IPS DF 6.9 (cell line): ENCODE measurements at regions not wholly inside any gene's neighbourhood (a gene's known extent, or its start where the extent isn't known, plus 50 kb on each side); places are given as distances from the start of the nearest gene placed in this dataset.

Experiments used
- DNase-seq: peaks from one replicate; pipeline ENCODE4 v3.0.0-alpha.2; 2013; ENCODE audit warnings: low read depth, low spot score
- H3K27ac ChIP-seq: one replicate; pipeline ENCODE4 v1.5.1; 2013; ENCODE audit warnings: low read length, control low read depth
- H3K27me3 ChIP-seq: 2 replicates; pipeline ENCODE4 v1.6.1; 2013; ENCODE audit warnings: mild to moderate bottlenecking, low read length; ENCODE audit not compliant: control insufficient read depth, insufficient read depth
- H3K36me3 ChIP-seq: 2 replicates; pipeline ENCODE4 v1.6.1; 2013; ENCODE audit warnings: low read length; ENCODE audit not compliant: control insufficient read depth, insufficient read depth
- H3K4me1 ChIP-seq: 2 replicates; pipeline ENCODE4 v1.6.1; 2013; ENCODE audit warnings: low read length; ENCODE audit not compliant: control insufficient read depth, insufficient read depth
- H3K4me3 ChIP-seq: 2 replicates; pipeline ENCODE4 v1.5.1; 2013; ENCODE audit warnings: mild to moderate bottlenecking, low read length
- H3K9me3 ChIP-seq: 2 replicates; pipeline ENCODE4 v1.6.1; 2013; ENCODE audit warnings: low read length, inconsistent platforms; ENCODE audit not compliant: control insufficient read depth, insufficient read depth
- WGBS: extraction: QIAGEN DNeasy Blood & Tissue Kit; methylation state at CpG from one replicate; pipeline ENCODE4 v1.1.7; 2013; ENCODE audit warnings: mixed read lengths, missing lambda C conversion rate; ENCODE audit not compliant: insufficient read length, insufficient coverage; 5-methylcytosine and 5-hydroxymethylcytosine counted together

DNA sequence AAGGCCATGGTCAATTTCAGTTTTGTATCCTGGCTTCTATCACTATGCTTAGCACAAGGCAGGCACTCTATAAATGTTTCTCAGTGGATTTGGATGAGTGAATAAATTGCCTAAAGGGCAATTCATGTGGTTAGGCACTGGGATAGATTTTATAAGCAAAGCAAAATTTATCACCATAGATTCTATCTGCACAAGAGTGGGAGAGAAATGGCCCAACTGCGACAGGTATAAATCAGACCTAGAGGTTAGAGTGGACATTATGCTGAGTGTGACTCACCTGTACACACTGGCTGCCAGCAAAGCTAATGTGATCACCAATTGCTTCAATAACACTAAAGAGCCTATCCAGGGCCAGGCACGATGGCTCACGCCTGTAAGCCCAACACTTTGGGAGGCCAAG lies 514.0 kb downstream of the BUD13 start:
- H3K9me3 ChIP-seq, result no peaks in the 10 kb centered on the region
- no CpG with 5 or more reads among the region's 3 CpGs for WGBS
- no peaks in the 10 kb centered on the region for H3K36me3 ChIP-seq
- no peak overlapping the region for H3K4me3 ChIP-seq
- H3K4me1 ChIP-seq, result no peaks in the 10 kb centered on the region; the same call in none of the 2 replicates
- no peaks in the 10 kb centered on the region for H3K27me3 ChIP-seq
- DNase-seq, result no peak
- H3K27ac ChIP-seq, result no peak overlapping the region

DNA sequence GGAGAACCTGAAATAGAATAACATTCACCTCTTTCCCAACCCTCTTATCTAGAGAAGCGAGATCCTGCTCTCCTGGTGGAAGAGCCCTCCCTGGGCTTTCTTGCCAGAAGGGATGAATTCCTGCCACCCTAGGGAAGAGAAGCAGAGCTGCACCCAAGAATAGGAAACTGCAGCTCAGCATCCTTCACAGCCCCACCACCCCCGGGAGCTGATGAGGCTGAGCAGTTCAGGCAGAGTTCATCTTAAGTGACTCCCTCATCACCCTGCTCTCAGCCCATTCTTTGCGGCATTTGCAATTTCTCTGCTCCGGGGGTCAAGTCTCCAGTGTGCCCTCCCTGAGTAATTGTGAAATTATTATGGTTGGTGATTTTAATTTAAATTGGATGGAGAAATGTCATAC lies 514.9 kb downstream of the BUD13 start:
- H3K27ac ChIP-seq, result no peak overlapping the region
- H3K4me3 ChIP-seq, result no peak overlapping the region
- no CpG with 5 or more reads among the region's 4 CpGs for WGBS
- H3K4me1 ChIP-seq, result no peaks in the 10 kb centered on the region
- no peaks in the 10 kb centered on the region for H3K27me3 ChIP-seq
- no peaks in the 10 kb centered on the region for H3K36me3 ChIP-seq
- DNase-seq, result no peak
- H3K9me3 ChIP-seq, result no peaks in the 10 kb centered on the region

DNA sequence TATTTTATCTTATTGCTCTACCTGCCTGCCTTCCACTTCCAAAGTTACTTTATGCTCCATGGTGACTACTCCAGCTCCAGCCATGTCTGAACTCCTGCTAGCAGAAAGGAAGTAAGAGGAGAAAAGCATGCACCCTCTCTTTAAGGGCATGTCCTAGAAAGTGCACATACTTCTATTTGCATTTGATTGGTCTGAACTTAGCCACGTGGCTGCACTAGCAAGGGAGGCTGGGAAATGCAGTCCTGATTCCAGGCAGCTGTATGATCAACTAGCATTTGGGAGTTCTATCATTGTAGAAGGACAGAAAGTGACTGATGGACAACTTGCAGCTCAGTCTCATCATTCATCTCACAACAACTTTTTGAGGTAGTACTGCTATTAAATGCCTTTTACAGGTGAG lies 515.7 kb downstream of the BUD13 start:
- no CpG with 5 or more reads among the region's 1 CpG for WGBS
- DNase-seq, result no peak
- Histone ChIP-seq H3K27ac (no peak overlapping the region), H3K36me3 (no peaks in the 10 kb centered on the region), H3K4me3 (no peak overlapping the region), H3K27me3 (no peaks in the 10 kb centered on the region), H3K9me3 (no peaks in the 10 kb centered on the region), H3K4me1 (no peaks in the 10 kb centered on the region)

DNA sequence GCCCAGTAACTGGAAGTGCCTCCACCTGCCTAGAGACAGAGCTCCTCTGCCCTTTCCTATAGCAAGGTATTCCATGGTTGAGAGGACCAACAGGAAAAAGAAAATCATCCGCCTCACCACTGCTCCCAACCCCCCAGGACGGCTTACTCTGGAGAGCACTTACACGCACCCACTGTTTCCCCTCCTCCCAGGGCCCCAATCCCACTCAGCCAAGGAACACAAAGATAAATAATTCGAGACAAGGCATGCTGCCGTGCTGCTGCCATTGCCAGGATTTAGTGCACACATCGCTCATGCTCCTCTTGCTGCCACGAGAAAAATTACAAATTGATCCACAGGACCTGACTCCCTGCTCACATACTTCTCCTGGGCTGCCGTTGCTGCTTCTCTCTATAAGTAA lies 516.6 kb downstream of the BUD13 start:
- no peaks in the 10 kb centered on the region for H3K4me1 ChIP-seq
- no peak overlapping the region for H3K27ac ChIP-seq
- H3K4me3 ChIP-seq, result no peak overlapping the region
- DNase-seq, result no peak
- no peaks in the 10 kb centered on the region for H3K27me3 ChIP-seq
- no peaks in the 10 kb centered on the region for H3K36me3 ChIP-seq
- H3K9me3 ChIP-seq, result no peaks in the 10 kb centered on the region
- no CpG with 5 or more reads among the region's 8 CpGs for WGBS

DNA sequence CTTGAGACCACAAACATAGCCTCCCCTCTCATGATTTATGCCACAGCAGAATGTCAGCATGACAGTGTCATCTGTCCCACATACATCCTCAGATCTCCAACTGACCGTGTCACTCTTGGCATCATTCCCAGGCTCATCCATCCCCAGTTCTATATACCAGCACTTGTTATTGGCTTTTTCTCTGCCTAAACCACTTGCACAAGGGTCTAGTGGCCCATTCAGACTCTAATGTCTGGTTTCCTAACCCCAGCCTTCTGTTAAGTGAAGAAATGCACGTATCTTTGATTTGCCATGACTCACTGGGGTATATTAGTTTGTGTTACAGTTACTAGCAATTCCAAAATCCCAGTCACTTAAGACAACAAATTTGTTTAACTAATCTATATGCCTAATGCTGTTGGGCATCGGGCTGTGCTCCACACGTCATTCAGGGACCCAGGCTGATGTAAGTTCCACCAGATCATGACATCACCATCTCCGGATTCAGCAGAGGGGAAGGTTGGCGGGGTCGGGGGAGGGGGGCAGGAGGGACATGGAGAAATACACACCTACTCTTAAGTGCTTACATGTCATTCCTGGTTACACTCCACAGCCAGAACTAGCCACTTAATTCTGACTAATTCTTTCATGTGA lies 517.4 kb downstream of the BUD13 start:
- H3K27ac ChIP-seq, result no peak overlapping the region
- no peaks in the 10 kb centered on the region for H3K9me3 ChIP-seq
- no peak overlapping the region for H3K4me3 ChIP-seq
- no peaks in the 10 kb centered on the region for H3K4me1 ChIP-seq
- H3K27me3 ChIP-seq, result no peaks in the 10 kb centered on the region
- no CpG with 5 or more reads among the region's 7 CpGs for WGBS
- no peaks in the 10 kb centered on the region for H3K36me3 ChIP-seq
- no peak for DNase-seq

DNA sequence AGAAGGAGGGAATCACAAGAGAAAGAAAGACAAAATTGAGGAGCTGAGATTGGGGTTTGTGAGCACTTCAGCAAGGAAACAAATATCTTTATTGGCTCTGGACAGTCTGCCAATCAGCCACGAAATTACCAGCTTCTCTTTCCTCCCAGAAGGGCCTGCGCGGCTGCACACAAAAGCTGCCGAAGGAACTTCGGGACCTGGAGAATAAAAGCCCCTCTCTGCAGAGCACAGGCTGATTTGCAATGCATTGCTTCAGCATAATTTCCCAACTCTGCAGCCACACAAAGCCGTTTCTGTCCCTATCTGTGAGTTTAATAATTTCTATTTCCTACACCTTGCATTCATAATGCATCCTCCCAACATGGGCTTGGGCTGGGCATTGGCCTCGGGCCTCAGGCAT lies 522.6 kb downstream of the BUD13 start:
- no peaks in the 10 kb centered on the region for H3K36me3 ChIP-seq
- no peak for DNase-seq
- no peaks in the 10 kb centered on the region for H3K4me1 ChIP-seq
- no CpG with 5 or more reads among the region's 7 CpGs for WGBS
- H3K27ac ChIP-seq, result no peak overlapping the region
- no peaks in the 10 kb centered on the region for H3K9me3 ChIP-seq
- H3K4me3 ChIP-seq, result no peak overlapping the region
- H3K27me3 ChIP-seq, result no peaks in the 10 kb centered on the region

DNA sequence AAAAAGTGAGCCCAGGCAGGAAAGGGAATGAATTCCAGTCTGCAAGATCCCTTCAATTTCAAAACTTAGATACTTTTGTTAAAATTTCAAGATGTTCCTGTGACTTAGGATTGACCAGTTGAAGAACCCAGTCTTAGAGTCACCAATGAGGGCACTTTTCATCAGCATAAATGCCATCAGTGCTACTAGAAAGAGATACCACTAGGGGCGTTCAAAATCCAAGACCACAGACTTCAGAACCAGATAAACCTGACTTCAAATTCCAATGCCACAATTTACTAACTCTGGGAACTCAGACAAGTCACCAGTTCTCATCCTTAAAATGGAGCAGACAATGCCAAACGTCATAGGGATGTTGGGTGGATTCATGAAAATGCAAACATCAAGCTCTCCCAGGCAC lies 523.2 kb downstream of the BUD13 start:
- no CpG with 5 or more reads among the region's 2 CpGs for WGBS
- H3K27me3 ChIP-seq, result no peaks in the 10 kb centered on the region
- no peak overlapping the region for H3K4me3 ChIP-seq
- no peaks in the 10 kb centered on the region for H3K9me3 ChIP-seq
- no peak for DNase-seq
- H3K27ac ChIP-seq, result no peak overlapping the region
- no peaks in the 10 kb centered on the region for H3K4me1 ChIP-seq
- H3K36me3 ChIP-seq, result no peaks in the 10 kb centered on the region

DNA sequence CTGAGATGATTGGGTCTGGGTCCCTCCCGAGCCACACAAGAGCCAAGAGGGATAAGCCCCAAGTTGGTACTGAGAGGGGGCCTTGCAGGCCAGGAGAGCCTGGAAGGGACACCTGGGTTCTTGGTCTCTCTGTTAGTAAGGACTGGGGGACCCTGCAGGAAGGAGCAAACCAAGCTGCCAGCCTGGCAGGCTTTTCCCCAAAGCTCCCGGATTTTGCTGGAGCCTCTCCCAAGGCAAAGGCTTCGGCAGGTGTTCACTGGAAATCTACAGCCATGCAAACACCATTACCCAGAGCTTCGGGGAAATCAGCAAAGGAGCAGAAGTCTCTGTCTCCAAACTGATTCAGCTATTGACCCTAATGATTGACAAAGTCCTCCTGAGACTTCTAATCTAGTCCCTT lies 527.9 kb downstream of the BUD13 start:
- no peaks in the 10 kb centered on the region for H3K36me3 ChIP-seq
- H3K4me1 ChIP-seq, result no peaks in the 10 kb centered on the region
- no peak overlapping the region for H3K27ac ChIP-seq
- no peaks in the 10 kb centered on the region for H3K27me3 ChIP-seq
- H3K4me3 ChIP-seq, result no peak overlapping the region
- WGBS, result no CpG with 5 or more reads among the region's 4 CpGs
- no peaks in the 10 kb centered on the region for H3K9me3 ChIP-seq
- no peak for DNase-seq

DNA sequence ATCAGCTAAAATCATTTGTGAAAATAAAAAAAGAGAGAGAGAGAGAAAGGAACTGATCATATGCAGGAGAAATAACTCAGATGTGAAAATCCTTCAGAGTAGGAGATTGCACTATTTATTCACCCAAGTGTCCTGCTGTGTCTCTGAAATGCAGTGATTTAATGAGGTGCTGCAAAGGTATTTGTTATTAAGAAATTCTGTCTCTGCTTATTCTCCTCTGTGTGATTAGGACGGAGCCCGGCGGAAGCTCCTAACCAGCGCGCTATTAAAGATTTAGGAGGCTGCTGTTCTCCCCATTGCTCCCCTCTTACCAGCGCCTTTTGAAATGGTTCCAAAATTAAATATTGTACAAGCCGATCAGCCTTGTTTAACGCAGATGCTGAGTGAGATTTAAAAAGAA lies 528.3 kb downstream of the BUD13 start:
- Histone ChIP-seq H3K4me1 (no peaks in the 10 kb centered on the region), H3K4me3 (no peak overlapping the region), H3K27me3 (no peaks in the 10 kb centered on the region), H3K27ac (no peak overlapping the region), H3K36me3 (no peaks in the 10 kb centered on the region), H3K9me3 (no peaks in the 10 kb centered on the region)
- WGBS, result no CpG with 5 or more reads among the region's 8 CpGs
- DNase-seq, result no peak

DNA sequence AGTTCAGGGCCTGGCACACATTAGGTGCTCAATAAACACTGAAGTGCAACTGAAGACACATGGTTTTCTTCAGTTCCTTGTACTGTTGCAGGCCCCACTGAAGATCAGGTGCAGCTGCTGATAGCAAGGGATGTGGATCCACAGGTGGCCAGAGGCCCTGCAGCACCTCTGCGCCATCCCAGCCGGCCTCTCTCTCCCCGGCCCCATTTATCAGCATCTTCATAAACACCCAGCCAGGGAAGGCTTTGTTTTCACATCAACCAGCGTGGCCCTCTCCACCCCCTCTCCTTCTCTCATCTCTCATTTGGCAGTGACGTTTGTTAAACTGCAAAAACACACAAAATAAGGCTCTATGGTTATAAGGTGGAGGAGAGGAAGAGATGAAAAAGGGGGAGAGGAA lies 528.8 kb downstream of the BUD13 start:
- Histone ChIP-seq H3K4me1 (no peaks in the 10 kb centered on the region), H3K27ac (no peak overlapping the region), H3K27me3 (no peaks in the 10 kb centered on the region), H3K9me3 (no peaks in the 10 kb centered on the region), H3K4me3 (no peak overlapping the region), H3K36me3 (no peaks in the 10 kb centered on the region)
- WGBS, result no CpG with 5 or more reads among the region's 5 CpGs
- DNase-seq, result no peak

DNA sequence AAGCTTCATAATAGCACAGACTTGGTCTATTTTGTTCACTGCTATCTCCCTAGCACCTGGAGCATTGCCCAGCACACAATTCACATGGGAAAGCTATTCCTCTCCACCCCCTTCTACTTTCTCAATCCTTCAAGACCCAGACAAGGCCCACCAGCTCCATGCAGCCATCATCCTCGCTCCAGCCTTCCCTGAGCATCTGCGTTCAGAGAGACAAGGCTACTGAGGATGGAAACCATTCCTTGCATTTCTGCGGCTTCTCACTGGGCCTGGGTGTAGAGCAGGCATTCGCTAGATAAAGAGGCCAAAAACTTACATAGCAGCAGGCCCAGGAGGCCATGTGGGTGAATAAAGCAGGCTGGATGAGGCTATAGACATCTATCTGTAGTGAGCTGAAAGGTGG lies 530.8 kb downstream of the BUD13 start:
- H3K36me3 ChIP-seq, result no peaks in the 10 kb centered on the region
- no peaks in the 10 kb centered on the region for H3K9me3 ChIP-seq

More for the DNA sequence above, 530.8 kb downstream of the BUD13 start:
- no peak overlapping the region for H3K4me3 ChIP-seq
- WGBS, result no CpG with 5 or more reads among the region's 4 CpGs
- no peak for DNase-seq
- H3K27ac ChIP-seq, result no peak overlapping the region
- no peaks in the 10 kb centered on the region for H3K4me1 ChIP-seq
- H3K27me3 ChIP-seq, result no peaks in the 10 kb centered on the region
